ENCODE measurements at regions not wholly inside any gene's neighbourhood (a gene's known extent, or its start where the extent isn't known, plus 50 kb on each side); places are given as distances from the start of the nearest gene placed in this dataset.

GRCh38 chr13:88068316-88068715 is 397.1 kb downstream of the SLITRK5 start:
- TF ChIP-seq FOXJ3 (CRISPR knock-in tag; IDR thresholded peaks at IDR 0.05) (no peak), EP300 (IDR thresholded peaks at IDR 0.05; ENCODE audit: low read length) (no peak), RFX1 (IDR thresholded peaks at IDR 0.05) (no peak), ZBTB7A (IDR thresholded peaks at IDR 0.05; ENCODE audit: borderline replicate concordance, control insufficient read depth, low read depth, low read length) (no peak), POLR2AphosphoS5 (IDR thresholded peaks at IDR 0.05; ENCODE audit: control insufficient read depth, insufficient read depth, low read depth, low read length) (no peak), POLR2G (IDR thresholded peaks at IDR 0.05; ENCODE audit: low read depth, low read length) (no peak), CBX2 (IDR thresholded peaks at IDR 0.05; ENCODE audit: insufficient read depth, low read length, poor library complexity, severe bottlenecking) (no peak), ATF2 (CRISPR knock-in tag; IDR thresholded peaks at IDR 0.05) (no peak), ZBTB1 (CRISPR knock-in tag; IDR thresholded peaks at IDR 0.05; ENCODE audit: borderline replicate concordance, low read depth) (no peak), PREB (CRISPR knock-in tag; IDR thresholded peaks at IDR 0.05) (no peak), ATF4 (CRISPR knock-in tag; IDR thresholded peaks at IDR 0.05) (no peak), MAX (CRISPR knock-in tag; IDR thresholded peaks at IDR 0.05) (no peak)

Measured in K562 (cell line).